ENCODE measurements at regions not wholly inside any gene's neighbourhood (a gene's known extent, or its start where the extent isn't known, plus 50 kb on each side); places are given as distances from the start of the nearest gene placed in this dataset.
A peak's percentile ranks its signal among the peaks of the same experiment; 100 is the strongest.
"Not testable (repeated sequence)": the region's sequence is repeated elsewhere in the genome, so short reads cannot be mapped to it uniquely, and the experiment has no call there.

- DNase-seq (ENCODE audit: missing footprints) (no peak), ATAC-seq (no peak)
- intact Hi-C loops (cut with DNase I) = loop anchor here (10.0 kb wide), 3 partner anchors 107 to 957 kb away; no protein-coding TSS in a partner anchor
These were observed 357.7 kb downstream of the USP25 start for GRCh38 chr21:16087523-16087922.

- intact Hi-C loops (cut with DNase I) = loop anchor here (10.0 kb wide), 3 partner anchors 107 to 957 kb away; no protein-coding TSS in a partner anchor
- DNase-seq (ENCODE audit: missing footprints) (no peak), ATAC-seq (no peak)
These were observed 358.3 kb downstream of the USP25 start for GRCh38 chr21:16088056-16088455.

- ATAC-seq (no peak), DNase-seq (ENCODE audit: missing footprints) (no peak)
- intact Hi-C loops (cut with DNase I) = no loop called here
These were observed 365.2 kb downstream of the USP25 start for GRCh38 chr21:16095005-16095404.

- no peak for DNase-seq (ENCODE audit: missing footprints)
- intact Hi-C loops (cut with DNase I) = no loop called here
- ATAC-seq = no peak
These were observed 367.2 kb downstream of the USP25 start for GRCh38 chr21:16096988-16097387.

GRCh38 chr21:16102113-16102512 lies 372.3 kb downstream of the USP25 start:
- no peak for DNase-seq (ENCODE audit: missing footprints)
- intact Hi-C loops (cut with DNase I) = no loop called here
- ATAC-seq = no peak

GRCh38 chr21:16108561-16109075 lies 378.8 kb downstream of the USP25 start:
- intact Hi-C loops (cut with DNase I) = no loop called here
- DNase-seq (ENCODE audit: missing footprints) (no peak), ATAC-seq (no peak)

- peak; percentile 39 for ATAC-seq
- intact Hi-C loops (cut with DNase I) = no loop called here
- no peak for DNase-seq (ENCODE audit: missing footprints)
These were observed 383.4 kb downstream of the USP25 start for GRCh38 chr21:16113052-16113715.

GRCh38 chr21:16115461-16115860 lies 385.7 kb downstream of the USP25 start:
- ATAC-seq (no peak), DNase-seq (ENCODE audit: missing footprints) (no peak)
- intact Hi-C loops (cut with DNase I) = no loop called here

GRCh38 chr21:16116069-16116468 lies 386.3 kb downstream of the USP25 start:
- intact Hi-C loops (cut with DNase I) = no loop called here
- no peak for DNase-seq (ENCODE audit: missing footprints)
- no peak for ATAC-seq

- ATAC-seq (no peak), DNase-seq (ENCODE audit: missing footprints) (no peak)
- intact Hi-C loops (cut with DNase I) = no loop called here
These were observed 387.0 kb downstream of the USP25 start for GRCh38 chr21:16116798-16117197.

- no peak for ATAC-seq
- intact Hi-C loops (cut with DNase I) = no loop called here
- DNase-seq (ENCODE audit: missing footprints) = no peak
These were observed 387.5 kb downstream of the USP25 start for GRCh38 chr21:16117331-16117730.

GRCh38 chr21:16117851-16118590 lies 388.2 kb downstream of the USP25 start:
- DNase-seq (ENCODE audit: missing footprints) = no peak
- no peak for ATAC-seq
- intact Hi-C loops (cut with DNase I) = no loop called here

- no peak for ATAC-seq
- DNase-seq (ENCODE audit: missing footprints) = no peak
- intact Hi-C loops (cut with DNase I) = no loop called here
These were observed 394.8 kb downstream of the USP25 start for GRCh38 chr21:16124378-16125138.

- ATAC-seq (no peak), DNase-seq (ENCODE audit: missing footprints) (no peak)
- intact Hi-C loops (cut with DNase I) = no loop called here
These were observed 395.5 kb downstream of the USP25 start for GRCh38 chr21:16125274-16125673.

- DNase-seq (ENCODE audit: missing footprints); ATAC-seq; intact Hi-C loops (cut with DNase I): not testable (repeated sequence)
These were observed 402.7 kb downstream of the USP25 start for GRCh38 chr21:16132453-16132852.

- DNase-seq (ENCODE audit: missing footprints) = no peak
- no peak for ATAC-seq
- intact Hi-C loops (cut with DNase I) = no loop called here
These were observed 403.5 kb downstream of the USP25 start for GRCh38 chr21:16133248-16133647.

GRCh38 chr21:16134134-16134533 lies 404.4 kb downstream of the USP25 start:
- intact Hi-C loops (cut with DNase I) = no loop called here
- DNase-seq (ENCODE audit: missing footprints) (no peak), ATAC-seq (no peak)

- ATAC-seq (no peak), DNase-seq (ENCODE audit: missing footprints) (no peak)
- intact Hi-C loops (cut with DNase I) = no loop called here
These were observed 407.3 kb downstream of the USP25 start for GRCh38 chr21:16137106-16137505.

GRCh38 chr21:16145052-16145451 lies 415.3 kb downstream of the USP25 start:
- no peak for DNase-seq (ENCODE audit: missing footprints)
- no peak for ATAC-seq
- intact Hi-C loops (cut with DNase I) = no loop called here

- ATAC-seq (no peak), DNase-seq (ENCODE audit: missing footprints) (no peak)
- intact Hi-C loops (cut with DNase I) = no loop called here
These were observed 415.7 kb downstream of the USP25 start for GRCh38 chr21:16145479-16145878.
